Activated CD4-positive, alpha-beta T cell treated with anti-CD3 and anti-CD28 coated beads for 4 hours (primary cell): ENCODE measurements at regions not wholly inside any gene's neighbourhood (a gene's known extent, or its start where the extent isn't known, plus 50 kb on each side); places are given as distances from the start of the nearest gene placed in this dataset.

ENCODE experiments used
- DNase-seq, 2 donors: peaks; one replicate each; pipeline ENCODE4 v3.0.0-alpha.2; 2020

GRCh38 chr7:135827391-135827790 is 78.8 kb upstream of the FAM180A start:
- no peak for DNase-seq

GRCh38 chr7:135825406-135825805 is 76.8 kb upstream of the FAM180A start:
- DNase-seq: no peak

- no peak for DNase-seq
Measured at GRCh38 chr7:135822376-135822775, 73.8 kb upstream of the FAM180A start.

GRCh38 chr7:135817583-135817982 is 69.0 kb upstream of the FAM180A start:
- DNase-seq: no peak

GRCh38 chr7:135815033-135815432 is 66.4 kb upstream of the FAM180A start:
- no peak for DNase-seq

GRCh38 chr7:135812148-135812547 is 63.5 kb upstream of the FAM180A start:
- DNase-seq: no peak

GRCh38 chr7:135811506-135811905 is 62.9 kb upstream of the FAM180A start:
- DNase-seq: no peak

- no peak for DNase-seq
Measured at GRCh38 chr7:135808206-135808605, 59.6 kb upstream of the FAM180A start.

GRCh38 chr7:135803143-135803542 is 54.5 kb upstream of the FAM180A start:
- no peak for DNase-seq

- no peak for DNase-seq
Measured at GRCh38 chr7:135802697-135803096, 54.1 kb upstream of the FAM180A start.

GRCh38 chr7:135801877-135802276 is 53.3 kb upstream of the FAM180A start:
- DNase-seq: no peak

- peak; percentile 24 to 40 for DNase-seq
Measured at GRCh38 chr7:135801045-135801693, 52.6 kb upstream of the FAM180A start.

- DNase-seq: no peak
Measured at GRCh38 chr7:135800560-135800959, 51.9 kb upstream of the FAM180A start.

- DNase-seq: no peak
Measured at GRCh38 chr7:135799881-135800280, 51.3 kb upstream of the FAM180A start.
